ENCODE measurements at regions not wholly inside any gene's neighbourhood (a gene's known extent, or its start where the extent isn't known, plus 50 kb on each side); places are given as distances from the start of the nearest gene placed in this dataset.

- TF ChIP-seq EZH2 (IDR thresholded peaks at IDR 0.05; ENCODE audit: borderline replicate concordance, low read length) (no peak), CTCF (IDR thresholded peaks at IDR 0.05; ENCODE audit: low read length) (no peak)
- Histone ChIP-seq H3K27me3 (ENCODE audit: insufficient read depth, low read length) (no peaks in the 10 kb centered on the region), H3K9ac (ENCODE audit: low read length) (no peak overlapping the region), H3K79me2 (ENCODE audit: insufficient read depth, low read length) (no peaks in the 10 kb centered on the region), H3K4me3 (ENCODE audit: low read depth, low read length, poor library complexity, severe bottlenecking) (no peak overlapping the region), H3K36me3 (ENCODE audit: insufficient read depth, low read length) (no peaks in the 10 kb centered on the region), H3F3A (ENCODE audit: insufficient read depth, low read length) (no peaks in the 10 kb centered on the region), H2AFZ (ENCODE audit: low read length) (no peak overlapping the region), H3K4me1 (ENCODE audit: insufficient read depth, low read length, severe bottlenecking) (no peaks in the 10 kb centered on the region), H3K9me3 (ENCODE audit: low read length) (no peaks in the 10 kb centered on the region), H3K9me2 (ENCODE audit: low read depth, low read length) (no peaks in the 10 kb centered on the region), H3K27ac (ENCODE audit: low read depth, low read length, poor library complexity, severe bottlenecking) (no peak overlapping the region), H4K20me1 (ENCODE audit: insufficient read depth, low read length) (no peaks in the 10 kb centered on the region), H3K4me2 (ENCODE audit: low read length) (no peak overlapping the region)
These were observed 748.1 kb upstream of the SGCG start for GRCh38 chr13:22432690-22433089.

GRCh38 chr13:22447132-22447886 is 733.5 kb upstream of the SGCG start:
- Histone ChIP-seq H3K4me2 (ENCODE audit: low read length) (no peak overlapping the region), H3K9ac (ENCODE audit: low read length) (no peak overlapping the region), H3K79me2 (ENCODE audit: insufficient read depth, low read length) (no peaks in the 10 kb centered on the region), H3K27ac (ENCODE audit: low read depth, low read length, poor library complexity, severe bottlenecking) (no peak overlapping the region), H3K9me2 (ENCODE audit: low read depth, low read length) (no peaks in the 10 kb centered on the region), H4K20me1 (ENCODE audit: insufficient read depth, low read length) (no peaks in the 10 kb centered on the region), H3F3A (ENCODE audit: insufficient read depth, low read length) (no peaks in the 10 kb centered on the region), H2AFZ (ENCODE audit: low read length) (no peak overlapping the region), H3K9me3 (ENCODE audit: low read length) (no peaks in the 10 kb centered on the region), H3K4me1 (ENCODE audit: insufficient read depth, low read length, severe bottlenecking) (no peaks in the 10 kb centered on the region), H3K27me3 (ENCODE audit: insufficient read depth, low read length) (no peaks in the 10 kb centered on the region), H3K4me3 (ENCODE audit: low read depth, low read length, poor library complexity, severe bottlenecking) (no peak overlapping the region), H3K36me3 (ENCODE audit: insufficient read depth, low read length) (no peaks in the 10 kb centered on the region)
- TF ChIP-seq CTCF (IDR thresholded peaks at IDR 0.05; ENCODE audit: low read length) (no peak), EZH2 (IDR thresholded peaks at IDR 0.05; ENCODE audit: borderline replicate concordance, low read length) (no peak)

GRCh38 chr13:22449251-22449650 is 731.5 kb upstream of the SGCG start:
- TF ChIP-seq EZH2 (IDR thresholded peaks at IDR 0.05; ENCODE audit: borderline replicate concordance, low read length) (no peak), CTCF (IDR thresholded peaks at IDR 0.05; ENCODE audit: low read length) (no peak)
- Histone ChIP-seq H3K4me3 (ENCODE audit: low read depth, low read length, poor library complexity, severe bottlenecking) (no peak overlapping the region), H3F3A (ENCODE audit: insufficient read depth, low read length) (no peaks in the 10 kb centered on the region), H3K9me2 (ENCODE audit: low read depth, low read length) (no peaks in the 10 kb centered on the region), H3K9ac (ENCODE audit: low read length) (no peak overlapping the region), H3K79me2 (ENCODE audit: insufficient read depth, low read length) (no peaks in the 10 kb centered on the region), H3K9me3 (ENCODE audit: low read length) (no peaks in the 10 kb centered on the region), H3K36me3 (ENCODE audit: insufficient read depth, low read length) (no peaks in the 10 kb centered on the region), H3K4me1 (ENCODE audit: insufficient read depth, low read length, severe bottlenecking) (no peaks in the 10 kb centered on the region), H2AFZ (ENCODE audit: low read length) (no peak overlapping the region), H3K4me2 (ENCODE audit: low read length) (no peak overlapping the region), H4K20me1 (ENCODE audit: insufficient read depth, low read length) (no peaks in the 10 kb centered on the region), H3K27ac (ENCODE audit: low read depth, low read length, poor library complexity, severe bottlenecking) (no peak overlapping the region), H3K27me3 (ENCODE audit: insufficient read depth, low read length) (no peaks in the 10 kb centered on the region)
